Prostate gland (tissue), 2 donors: ENCODE measurements at regions not wholly inside any gene's neighbourhood (a gene's known extent, or its start where the extent isn't known, plus 50 kb on each side); places are given as distances from the start of the nearest gene placed in this dataset.

Experiments used
- CTCF ChIP-seq, 4 experiments: fragments of 200-600 bp in 2 of 4; fragments of 450-650 bp in 2 of 4; sonication (generic) in 2 of 4; IDR thresholded peaks; 1 replicate in 3 of 4; 2 replicates in 1 of 4; pipeline ENCODE4 v1.5.1; 2016 to 2019; ENCODE audit warnings: antibody characterized with exemption in 4 of 4, mild to moderate bottlenecking in 2 of 4, moderate library complexity in 2 of 4
- POLR2A ChIP-seq: fragments of 450-650 bp; IDR thresholded peaks from one replicate; pipeline ENCODE4 v1.6.1; 2016; ENCODE audit warnings: antibody characterized with exemption, mild to moderate bottlenecking
- POLR2AphosphoS5 ChIP-seq: sonication (generic); formaldehyde crosslinking; IDR thresholded peaks from one replicate; pipeline ENCODE4 v1.6.1; 2017; ENCODE audit warnings: antibody characterized with exemption

- TF ChIP-seq POLR2A (no peak), CTCF (IDR thresholded peaks at IDR 0.05) (no peak), POLR2AphosphoS5 (no peak)
Measured at GRCh38 chr4:27811948-27812347, 951.3 kb downstream of the STIM2 start.
